HL-60 (cell line): ENCODE measurements at regions not wholly inside any gene's neighbourhood (a gene's known extent, or its start where the extent isn't known, plus 50 kb on each side); places are given as distances from the start of the nearest gene placed in this dataset.

Source experiments
- POLR2AphosphoS5 ChIP-seq: IDR thresholded peaks from 2 replicates; pipeline ENCODE4 v1.6.1; 2012; ENCODE audit warnings: low read depth
- TF ChIP-seq, protein P1 (sequence below): IDR thresholded peaks from one replicate; pipeline ENCODE4 v1.5.1; 2011; ENCODE audit warnings: low read length, control low read depth, inconsistent platforms; ENCODE audit not compliant: insufficient read depth

DNA sequence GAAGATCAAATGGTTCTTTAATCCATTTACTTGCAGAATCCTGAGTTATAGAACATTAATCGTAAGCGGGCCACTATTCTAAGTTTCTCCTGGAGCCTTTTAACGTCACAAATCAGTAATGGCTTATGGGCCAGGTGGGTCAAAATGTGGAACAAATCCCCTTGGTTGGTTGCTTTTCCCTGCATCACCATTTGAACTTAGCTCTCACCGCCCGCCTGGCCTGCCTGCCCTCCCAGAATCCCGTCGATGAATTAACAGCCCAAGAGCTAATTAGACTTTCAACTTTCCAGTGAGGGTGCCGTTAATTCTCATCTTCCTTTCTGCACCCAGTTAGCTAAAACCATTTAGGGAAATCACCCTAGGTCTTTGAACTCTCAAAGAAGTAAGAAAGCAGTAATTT lies 205.5 kb downstream of the RNF152 start:
- TF ChIP-seq, protein P1, sequence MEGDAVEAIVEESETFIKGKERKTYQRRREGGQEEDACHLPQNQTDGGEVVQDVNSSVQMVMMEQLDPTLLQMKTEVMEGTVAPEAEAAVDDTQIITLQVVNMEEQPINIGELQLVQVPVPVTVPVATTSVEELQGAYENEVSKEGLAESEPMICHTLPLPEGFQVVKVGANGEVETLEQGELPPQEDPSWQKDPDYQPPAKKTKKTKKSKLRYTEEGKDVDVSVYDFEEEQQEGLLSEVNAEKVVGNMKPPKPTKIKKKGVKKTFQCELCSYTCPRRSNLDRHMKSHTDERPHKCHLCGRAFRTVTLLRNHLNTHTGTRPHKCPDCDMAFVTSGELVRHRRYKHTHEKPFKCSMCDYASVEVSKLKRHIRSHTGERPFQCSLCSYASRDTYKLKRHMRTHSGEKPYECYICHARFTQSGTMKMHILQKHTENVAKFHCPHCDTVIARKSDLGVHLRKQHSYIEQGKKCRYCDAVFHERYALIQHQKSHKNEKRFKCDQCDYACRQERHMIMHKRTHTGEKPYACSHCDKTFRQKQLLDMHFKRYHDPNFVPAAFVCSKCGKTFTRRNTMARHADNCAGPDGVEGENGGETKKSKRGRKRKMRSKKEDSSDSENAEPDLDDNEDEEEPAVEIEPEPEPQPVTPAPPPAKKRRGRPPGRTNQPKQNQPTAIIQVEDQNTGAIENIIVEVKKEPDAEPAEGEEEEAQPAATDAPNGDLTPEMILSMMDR, result no peak
- TF ChIP-seq POLR2AphosphoS5, result no peak
